Smooth muscle cell (in vitro differentiated cells): ENCODE measurements at regions not wholly inside any gene's neighbourhood (a gene's known extent, or its start where the extent isn't known, plus 50 kb on each side); places are given as distances from the start of the nearest gene placed in this dataset.

Experiments used
- DNase-seq: peaks from one replicate; lab custom pipeline; 2025; ENCODE audit not compliant: unreplicated experiment; lab: John Stamatoyannopoulos, UW
- H2AFZ ChIP-seq: fragments of 200-600 bp; sonication (generic); 2 replicates; pipeline ENCODE4 v1.6.0; 2016; ENCODE audit warnings: antibody characterized with exemption, low read depth, mild to moderate bottlenecking
- H3F3A ChIP-seq: fragments of 200-600 bp; sonication (generic); 2 replicates; pipeline ENCODE4 v1.6.0; 2017; ENCODE audit warnings: antibody characterized with exemption, low read depth
- H3K27ac ChIP-seq: fragments of 200-600 bp; sonication (generic); 2 replicates; pipeline ENCODE4 v1.5.1; 2016; ENCODE audit warnings: low read depth, mild to moderate bottlenecking
- H3K27me3 ChIP-seq: fragments of 200-600 bp; sonication (generic); 2 replicates; pipeline ENCODE4 v1.6.1; 2016; ENCODE audit warnings: low read depth, mild to moderate bottlenecking
- H3K36me3 ChIP-seq: fragments of 200-600 bp; sonication (generic); 2 replicates; pipeline ENCODE4 v1.5.1; 2016; ENCODE audit warnings: low read depth
- H3K4me1 ChIP-seq: fragments of 200-600 bp; sonication (generic); 2 replicates; pipeline ENCODE4 v1.5.1; 2016; ENCODE audit warnings: low read depth
- H3K4me2 ChIP-seq: fragments of 200-600 bp; sonication (generic); 2 replicates; pipeline ENCODE4 v1.6.0; 2016; ENCODE audit warnings: mild to moderate bottlenecking
- H3K4me3 ChIP-seq: fragments of 200-600 bp; sonication (generic); 2 replicates; pipeline ENCODE4 v1.5.1; 2016; ENCODE audit warnings: mild to moderate bottlenecking
- H3K79me2 ChIP-seq: fragments of 200-600 bp; sonication (generic); 2 replicates; pipeline ENCODE4 v1.6.0; 2016; ENCODE audit warnings: low read depth, mild to moderate bottlenecking
- H3K9ac ChIP-seq: fragments of 200-600 bp; sonication (generic); 2 replicates; pipeline ENCODE4 v1.6.0; 2016; ENCODE audit warnings: low read depth
- H3K9me3 ChIP-seq: fragments of 200-600 bp; sonication (generic); replicated peaks from 2 replicates; pipeline ENCODE4 v1.5.1; 2016; ENCODE audit warnings: low read depth
- H4K20me1 ChIP-seq: fragments of 200-600 bp; sonication (generic); 2 replicates; pipeline ENCODE4 v1.6.0; 2016; ENCODE audit warnings: low read depth
- CTCF ChIP-seq: fragments of 200-600 bp; sonication (generic); IDR thresholded peaks from 2 replicates; pipeline ENCODE4 v1.5.1; 2017; ENCODE audit warnings: borderline replicate concordance, mild to moderate bottlenecking, antibody characterized with exemption; ENCODE audit not compliant: insufficient read depth, poor library complexity, severe bottlenecking
- WGBS: methylation state at CpG from one replicate; pipeline ENCODE4 v1.1.7; 2016; ENCODE audit warnings: low lambda C conversion rate; 5-methylcytosine and 5-hydroxymethylcytosine counted together

GRCh38 chr14:42869681-42870080 is 1263.0 kb downstream of the LRFN5 start:
- no peak for DNase-seq
- no peaks in the 10 kb centered on the region for H3K27me3 ChIP-seq
- no peaks in the 10 kb centered on the region for H3K9me3 ChIP-seq
- no peaks in the 10 kb centered on the region for H3K36me3 ChIP-seq
- H3K4me3 ChIP-seq: no peak overlapping the region
- no peaks in the 10 kb centered on the region for H4K20me1 ChIP-seq
- no peak overlapping the region for H3K27ac ChIP-seq
- no peaks in the 10 kb centered on the region for H3K4me1 ChIP-seq
- no peak for TF ChIP-seq CTCF
- 46% methylated on average over 1 of the region's 1 CpG for WGBS
- no peak overlapping the region for H3K9ac ChIP-seq
- H2AFZ ChIP-seq: no peak overlapping the region
- no peak overlapping the region for H3K4me2 ChIP-seq
- no peaks in the 10 kb centered on the region for H3K79me2 ChIP-seq
- H3F3A ChIP-seq: no peaks in the 10 kb centered on the region

GRCh38 chr14:42862114-42862513 is 1255.4 kb downstream of the LRFN5 start:
- no peaks in the 10 kb centered on the region for H3K9me3 ChIP-seq
- no peaks in the 10 kb centered on the region for H3K27me3 ChIP-seq
- no peak overlapping the region for H3K4me3 ChIP-seq
- H3K9ac ChIP-seq: no peak overlapping the region
- no peak overlapping the region for H3K4me2 ChIP-seq
- no peaks in the 10 kb centered on the region for H3K4me1 ChIP-seq
- no peaks in the 10 kb centered on the region for H4K20me1 ChIP-seq
- H3K27ac ChIP-seq: no peak overlapping the region
- no peaks in the 10 kb centered on the region for H3K79me2 ChIP-seq
- no peaks in the 10 kb centered on the region for H3K36me3 ChIP-seq
- H3F3A ChIP-seq: no peaks in the 10 kb centered on the region
- TF ChIP-seq CTCF: no peak
- WGBS: 76% methylated on average over 3 of the region's 3 CpGs
- DNase-seq: no peak
- H2AFZ ChIP-seq: no peak overlapping the region

GRCh38 chr14:42860371-42860770 is 1253.7 kb downstream of the LRFN5 start:
- H3K4me2 ChIP-seq: no peak overlapping the region
- H3K27ac ChIP-seq: no peak overlapping the region
- TF ChIP-seq CTCF: no peak
- H2AFZ ChIP-seq: no peak overlapping the region
- WGBS: 76% methylated on average over 1 of the region's 1 CpG
- no peaks in the 10 kb centered on the region for H3F3A ChIP-seq
- no peaks in the 10 kb centered on the region for H3K9me3 ChIP-seq
- no peaks in the 10 kb centered on the region for H3K4me1 ChIP-seq
- H3K4me3 ChIP-seq: no peak overlapping the region
- H3K79me2 ChIP-seq: no peaks in the 10 kb centered on the region
- H4K20me1 ChIP-seq: no peaks in the 10 kb centered on the region
- H3K27me3 ChIP-seq: no peaks in the 10 kb centered on the region
- no peak for DNase-seq
- H3K9ac ChIP-seq: no peak overlapping the region
- no peaks in the 10 kb centered on the region for H3K36me3 ChIP-seq

- Histone ChIP-seq H3F3A (no peaks in the 10 kb centered on the region), H3K27ac (no peak overlapping the region), H3K36me3 (no peaks in the 10 kb centered on the region), H3K79me2 (no peaks in the 10 kb centered on the region), H2AFZ (no peak overlapping the region), H3K9me3 (no peaks in the 10 kb centered on the region), H3K4me1 (peaks cover 3% of the 10 kb centered on the region), H4K20me1 (no peaks in the 10 kb centered on the region), H3K27me3 (no peaks in the 10 kb centered on the region), H3K4me2 (no peak overlapping the region), H3K9ac (no peak overlapping the region), H3K4me3 (no peak overlapping the region)
- no peak for DNase-seq
- 90% methylated on average over 1 of the region's 1 CpG for WGBS
- no peak for TF ChIP-seq CTCF
Measured at GRCh38 chr14:42856106-42856505, 1249.4 kb downstream of the LRFN5 start.
